ENCODE measurements at regions not wholly inside any gene's neighbourhood (a gene's known extent, or its start where the extent isn't known, plus 50 kb on each side); places are given as distances from the start of the nearest gene placed in this dataset.
A peak's percentile ranks its signal among the peaks of the same experiment; 100 is the strongest.
"Not testable (repeated sequence)": the region's sequence is repeated elsewhere in the genome, so short reads cannot be mapped to it uniquely, and the experiment has no call there.

GRCh38 chr16:29355339-29356059 is 51.0 kb downstream of the NPIPB11 start:
- not testable (repeated sequence) for DNase-seq

GRCh38 chr16:29354449-29354848 is 52.1 kb downstream of the NPIPB11 start:
- not testable (repeated sequence) for DNase-seq

GRCh38 chr16:29352617-29352999 is 53.9 kb downstream of the NPIPB11 start:
- DNase-seq = not testable (repeated sequence)

- not testable (repeated sequence) for DNase-seq
Measured at GRCh38 chr16:29351970-29352616, 54.4 kb downstream of the NPIPB11 start.

- not testable (repeated sequence) for DNase-seq
Measured at GRCh38 chr16:29351271-29351969, 55.1 kb downstream of the NPIPB11 start.

- peak; percentile 51 to 58 for DNase-seq
Measured at GRCh38 chr16:29349966-29350365, 56.5 kb downstream of the NPIPB11 start.

GRCh38 chr16:29348748-29349147 is 57.8 kb downstream of the NPIPB11 start:
- DNase-seq = not testable (repeated sequence)

GRCh38 chr16:29348123-29348690 is 58.3 kb downstream of the NPIPB11 start:
- not testable (repeated sequence) for DNase-seq

GRCh38 chr16:29346796-29347580 is 59.5 kb downstream of the NPIPB11 start:
- not testable (repeated sequence) for DNase-seq

- DNase-seq = not testable (repeated sequence)
Measured at GRCh38 chr16:29346203-29346602, 60.3 kb downstream of the NPIPB11 start.

- DNase-seq = not testable (repeated sequence)
Measured at GRCh38 chr16:29342937-29343336, 63.6 kb downstream of the NPIPB11 start.

GRCh38 chr16:29340779-29341438 is 65.6 kb downstream of the NPIPB11 start:
- not testable (repeated sequence) for DNase-seq

GRCh38 chr16:29340235-29340634 is 66.3 kb downstream of the NPIPB11 start:
- DNase-seq = not testable (repeated sequence)

- DNase-seq = not testable (repeated sequence)
Measured at GRCh38 chr16:29338821-29339700, 67.5 kb downstream of the NPIPB11 start.

- not testable (repeated sequence) for DNase-seq
Measured at GRCh38 chr16:29337385-29337901, 69.1 kb downstream of the NPIPB11 start.

- not testable (repeated sequence) for DNase-seq
Measured at GRCh38 chr16:29335549-29335846, 71.0 kb downstream of the NPIPB11 start.

GRCh38 chr16:29334776-29335548 is 71.5 kb downstream of the NPIPB11 start:
- DNase-seq = not testable (repeated sequence)

- DNase-seq = not testable (repeated sequence)
Measured at GRCh38 chr16:29333492-29334097, 72.9 kb downstream of the NPIPB11 start.
